H9 (cell line): ENCODE measurements at regions not wholly inside any gene's neighbourhood (a gene's known extent, or its start where the extent isn't known, plus 50 kb on each side); places are given as distances from the start of the nearest gene placed in this dataset.

Experiments
- DNase-seq: peaks from one replicate; pipeline ENCODE4 v3.0.0-alpha.2; 2017
- H2AFZ ChIP-seq: one replicate; pipeline ENCODE4 v1.6.1; 2013; ENCODE audit warnings: mild to moderate bottlenecking, low read length, control low read depth, moderate library complexity
- H2AK5ac ChIP-seq: 2 replicates; pipeline ENCODE4 v1.6.1; 2013; ENCODE audit warnings: low read length, control low read depth, mixed read lengths; ENCODE audit not compliant: insufficient read length
- H2BK120ac ChIP-seq: one replicate; pipeline ENCODE4 v1.6.1; 2013; ENCODE audit warnings: low read depth, mild to moderate bottlenecking, low read length, control low read depth, inconsistent platforms; ENCODE audit not compliant: poor library complexity, severe bottlenecking
- H2BK12ac ChIP-seq: 2 replicates; pipeline ENCODE4 v1.6.1; 2013; ENCODE audit warnings: low read length, control low read depth, mixed read lengths, low read depth; ENCODE audit not compliant: insufficient read length
- H2BK15ac ChIP-seq: 2 replicates; pipeline ENCODE4 v1.6.1; 2013; ENCODE audit warnings: low read depth, low read length, control low read depth
- H2BK20ac ChIP-seq: one replicate; pipeline ENCODE4 v1.6.1; 2013; ENCODE audit warnings: low read depth, mild to moderate bottlenecking, low read length, control low read depth, inconsistent platforms; ENCODE audit not compliant: poor library complexity, severe bottlenecking
- H2BK5ac ChIP-seq: 2 replicates; pipeline ENCODE4 v1.6.1; 2013; ENCODE audit warnings: low read length, control low read depth, mixed read lengths; ENCODE audit not compliant: insufficient read length
- H3K14ac ChIP-seq: 2 replicates; pipeline ENCODE4 v1.6.1; 2013; ENCODE audit warnings: low read length, control low read depth; ENCODE audit not compliant: insufficient read depth
- H3K18ac ChIP-seq: 2 replicates; pipeline ENCODE4 v1.6.1; 2013; ENCODE audit warnings: low read depth, mild to moderate bottlenecking, mixed read lengths, low read length, control low read depth; ENCODE audit not compliant: insufficient read length
- H3K23ac ChIP-seq: 2 replicates; pipeline ENCODE4 v1.6.1; 2013; ENCODE audit warnings: low read length, control low read depth, mixed read lengths, low read depth; ENCODE audit not compliant: insufficient read length
- H3K23me2 ChIP-seq: 2 replicates; pipeline ENCODE4 v1.6.1; 2013; ENCODE audit warnings: low read depth, mild to moderate bottlenecking, mixed read lengths, low read length, control low read depth; ENCODE audit not compliant: insufficient read length, poor library complexity, severe bottlenecking
- H3K27ac ChIP-seq: 2 replicates; pipeline ENCODE4 v1.5.1; 2013; ENCODE audit warnings: low read length, control low read depth, mixed read lengths, low read depth; ENCODE audit not compliant: insufficient read length
- H3K27me3 ChIP-seq: 2 replicates; pipeline ENCODE4 v1.6.1; 2013; ENCODE audit warnings: low read length, control low read depth, inconsistent platforms; ENCODE audit not compliant: insufficient read depth
- H3K4ac ChIP-seq: 2 replicates; pipeline ENCODE4 v1.6.1; 2013; ENCODE audit warnings: low read depth, mild to moderate bottlenecking, control low read depth, inconsistent platforms, low read length, moderate library complexity
- H3K4me1 ChIP-seq: 2 replicates; pipeline ENCODE4 v1.6.1; 2013; ENCODE audit warnings: low read length, control low read depth, inconsistent platforms; ENCODE audit not compliant: insufficient read depth
- H3K4me2 ChIP-seq: 2 replicates; pipeline ENCODE4 v1.6.1; 2013; ENCODE audit warnings: low read length, control low read depth, mixed read lengths; ENCODE audit not compliant: insufficient read length, insufficient read depth
- H3K56ac ChIP-seq: 2 replicates; pipeline ENCODE4 v1.6.1; 2013; ENCODE audit warnings: low read depth, mild to moderate bottlenecking, mixed read lengths, low read length, control low read depth; ENCODE audit not compliant: insufficient read length
- H3K79me1 ChIP-seq: 2 replicates; pipeline ENCODE4 v1.6.1; 2013; ENCODE audit warnings: low read depth, mild to moderate bottlenecking, moderate library complexity, low read length, control low read depth, inconsistent platforms; ENCODE audit not compliant: insufficient read depth, poor library complexity, severe bottlenecking
- H3K79me2 ChIP-seq: 2 replicates; pipeline ENCODE4 v1.6.1; 2013; ENCODE audit warnings: low read length, control low read depth, inconsistent platforms; ENCODE audit not compliant: insufficient read depth
- H3K9ac ChIP-seq: 2 replicates; pipeline ENCODE4 v1.6.1; 2013; ENCODE audit warnings: low read length, control low read depth, mixed read lengths; ENCODE audit not compliant: insufficient read length; ENCODE audit errors: extremely low read depth
- H3K9me3 ChIP-seq: one replicate; pipeline ENCODE4 v1.6.1; 2013; ENCODE audit warnings: low read depth, low read length, inconsistent platforms; ENCODE audit not compliant: control insufficient read depth
- H3T11ph ChIP-seq: one replicate; pipeline ENCODE4 v1.6.1; 2013; ENCODE audit warnings: mild to moderate bottlenecking, low read length, control low read depth, inconsistent platforms
- H4K20me1 ChIP-seq: one replicate; pipeline ENCODE4 v1.6.1; 2013; ENCODE audit not compliant: control insufficient read depth, insufficient read length, insufficient read depth
- H4K5ac ChIP-seq: 2 replicates; pipeline ENCODE4 v1.6.1; 2013; ENCODE audit warnings: low read depth, mild to moderate bottlenecking, mixed read lengths, low read length, control low read depth; ENCODE audit not compliant: insufficient read length
- H4K8ac ChIP-seq: replicated peaks from 2 replicates; pipeline ENCODE4 v1.6.1; 2013; ENCODE audit warnings: low read length, control low read depth, mixed read lengths, low read depth; ENCODE audit not compliant: insufficient read length
- H4K91ac ChIP-seq: 2 replicates; pipeline ENCODE4 v1.6.1; 2013; ENCODE audit warnings: low read depth, mild to moderate bottlenecking, moderate library complexity, mixed read lengths, low read length, control low read depth; ENCODE audit not compliant: insufficient read length
- H3K27ac Mint-ChIP-seq, 3 experiments: 2 replicates in 2 of 3; 3 replicates in 1 of 3; pipeline ENCODE4 v1.8.0; 2020 to 2021; ENCODE audit warnings: mixed read lengths in 3 of 3, mild to moderate bottlenecking in 1 of 3, moderate library complexity in 1 of 3
- H3K27me3 Mint-ChIP-seq: 2 replicates; pipeline ENCODE4 v1.8.0; 2021; ENCODE audit warnings: low read depth, mild to moderate bottlenecking, moderate library complexity, mixed read lengths
- H3K36me3 Mint-ChIP-seq, 3 experiments: 2 replicates in 2 of 3; 3 replicates in 1 of 3; pipeline ENCODE4 v1.8.0; 2020 to 2021; ENCODE audit warnings: low read depth in 3 of 3, mixed read lengths in 3 of 3; ENCODE audit not compliant: insufficient read depth in 1 of 3
- H3K4me1 Mint-ChIP-seq, 2 experiments: 2 replicates each; pipeline ENCODE4 v1.8.0; 2020; ENCODE audit warnings: mixed read lengths in 2 of 2
- H3K4me3 Mint-ChIP-seq, 2 experiments: 2 replicates in 1 of 2; 3 replicates in 1 of 2; pipeline ENCODE4 v1.8.0; 2020 to 2021; ENCODE audit warnings: mild to moderate bottlenecking in 2 of 2, mixed read lengths in 2 of 2, moderate library complexity in 1 of 2
- H3K9me3 Mint-ChIP-seq, 2 experiments: 2 replicates in 1 of 2; 3 replicates in 1 of 2; pipeline ENCODE4 v1.8.0; 2020; ENCODE audit warnings: mild to moderate bottlenecking in 2 of 2, mixed read lengths in 2 of 2, moderate library complexity in 1 of 2
- CTCF ChIP-seq: fragments of 200-600 bp; sonication (generic); conservative IDR thresholded peaks from 3 replicates; pipeline ENCODE4 v1.8.0; 2021; ENCODE audit warnings: antibody characterized with exemption, mild to moderate bottlenecking
- WGBS: extraction: QIAGEN DNeasy Blood & Tissue Kit; methylation state at CpG from one replicate; pipeline ENCODE4 v1.1.7; 2013; ENCODE audit warnings: missing lambda C conversion rate, low lambda C conversion rate, mixed read lengths; ENCODE audit not compliant: insufficient read length; ENCODE audit errors: extremely low coverage; 5-methylcytosine and 5-hydroxymethylcytosine counted together

- Histone ChIP-seq H2BK12ac (no peak overlapping the region), H4K5ac (no peak overlapping the region), H2AK5ac (no peak overlapping the region), H4K20me1 (no peaks in the 10 kb centered on the region), H2AFZ (no peak overlapping the region), H2BK5ac (no peak overlapping the region), H3K9me3 (no peaks in the 10 kb centered on the region), H3K27me3 (no peaks in the 10 kb centered on the region), H2BK15ac (no peak overlapping the region), H3K4ac (no peak overlapping the region), H3K4me2 (no peak overlapping the region), H2BK120ac (no peak overlapping the region), H3K4me1 (peaks cover 5% of the 10 kb centered on the region), H3T11ph (no peak overlapping the region), H3K27ac (no peak overlapping the region), H4K8ac (no peak overlapping the region), H3K23me2 (no peaks in the 10 kb centered on the region), H3K9ac (no peak overlapping the region), H3K18ac (no peak overlapping the region), H3K23ac (no peak overlapping the region), H3K14ac (no peak overlapping the region), H4K91ac (no peak overlapping the region), H2BK20ac (no peak overlapping the region), H3K79me2 (no peaks in the 10 kb centered on the region), H3K56ac (no peak overlapping the region), H3K79me1 (no peaks in the 10 kb centered on the region)
- Mint-ChIP-seq H3K4me3 (no peak overlapping the region), H3K4me1 (peaks cover 31 to 36% of the 10 kb centered on the region in 2 experiments), H3K36me3 (no peaks in the 10 kb centered on the region), H3K27ac (no peak overlapping the region), H3K9me3 (no peaks in the 10 kb centered on the region), H3K27me3 (no peaks in the 10 kb centered on the region)
- DNase-seq: no peak
- no peak for TF ChIP-seq CTCF
- no CpG with 5 or more reads among the region's 5 CpGs for WGBS
Measured at GRCh38 chr4:159543831-159544230, 441.0 kb downstream of the RAPGEF2 start.
